ENCODE measurements at regions not wholly inside any gene's neighbourhood (a gene's known extent, or its start where the extent isn't known, plus 50 kb on each side); places are given as distances from the start of the nearest gene placed in this dataset.
A peak's percentile ranks its signal among the peaks of the same experiment; 100 is the strongest.
"Not testable (repeated sequence)": the region's sequence is repeated elsewhere in the genome, so short reads cannot be mapped to it uniquely, and the experiment has no call there.

DNA sequence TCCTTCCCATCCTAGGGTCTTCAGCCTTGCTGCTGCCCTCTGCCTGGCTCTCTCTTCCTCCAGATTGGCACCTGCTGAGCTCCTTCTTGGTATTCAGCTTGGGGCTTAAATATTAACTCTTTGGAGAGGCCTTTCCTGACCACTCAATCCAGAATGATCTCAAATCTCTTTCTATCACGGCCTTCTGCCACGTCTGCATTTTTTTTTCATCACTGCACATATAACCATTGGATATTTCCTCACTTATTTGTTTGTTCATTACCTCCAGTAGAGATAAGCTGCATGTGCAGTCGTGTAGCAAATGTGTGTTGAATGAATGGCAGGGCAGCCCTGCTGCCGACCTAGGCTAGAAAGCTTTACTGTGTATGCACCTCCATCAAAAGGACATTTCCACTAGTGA lies 51.6 kb upstream of the MPP7 start:
- no peak for DNase-seq

- DNase-seq, result no peak
Observed at GRCh38 chr10:28355376-28355775, 52.5 kb upstream of the MPP7 start.

- no peak for DNase-seq
Observed at GRCh38 chr10:28359334-28359733, 56.5 kb upstream of the MPP7 start.

- no peak for DNase-seq
Observed at GRCh38 chr10:28360175-28360574, 57.3 kb upstream of the MPP7 start.

DNA sequence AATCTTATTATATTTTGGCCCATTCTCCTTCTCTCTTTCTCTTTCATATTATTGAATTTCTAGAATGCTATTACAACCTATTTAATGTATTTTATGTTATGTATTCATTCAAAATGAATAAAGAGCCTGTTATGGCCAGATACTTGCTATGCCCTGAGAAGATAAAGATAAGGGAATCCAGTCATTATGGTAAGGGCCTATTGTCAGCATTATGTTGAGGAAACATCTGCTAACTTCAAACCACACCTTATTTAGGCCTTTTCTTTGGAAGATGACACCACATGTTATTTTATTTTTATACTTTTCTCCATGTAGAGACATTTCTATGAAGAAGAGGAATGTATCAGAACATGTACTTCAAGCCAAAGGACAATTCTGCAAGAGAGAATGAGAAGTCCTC lies 60.5 kb upstream of the MPP7 start:
- DNase-seq, result no peak

GRCh38 chr10:28365840-28366239 lies 63.0 kb upstream of the MPP7 start:
- no peak for DNase-seq

DNA sequence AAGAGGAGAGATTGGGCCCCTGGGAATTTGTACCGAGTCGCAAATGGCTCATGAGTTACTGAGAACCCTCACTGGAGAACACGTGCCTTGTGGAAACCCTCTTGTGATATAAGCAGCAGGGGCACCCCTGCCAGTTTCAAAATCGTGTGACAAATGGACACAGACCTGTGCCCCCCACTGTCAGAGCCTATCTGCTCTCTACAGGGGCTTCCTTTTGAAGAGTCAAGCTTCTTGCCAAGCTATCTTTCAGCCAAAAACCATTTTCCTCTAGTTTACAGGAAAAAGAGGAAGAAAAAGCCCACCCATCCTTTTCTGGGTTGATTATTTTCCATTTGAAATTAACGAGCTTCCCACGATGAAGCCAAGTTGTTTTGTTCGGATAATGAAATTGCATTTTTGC lies 64.1 kb upstream of the MPP7 start:
- DNase-seq, result no peak

DNA sequence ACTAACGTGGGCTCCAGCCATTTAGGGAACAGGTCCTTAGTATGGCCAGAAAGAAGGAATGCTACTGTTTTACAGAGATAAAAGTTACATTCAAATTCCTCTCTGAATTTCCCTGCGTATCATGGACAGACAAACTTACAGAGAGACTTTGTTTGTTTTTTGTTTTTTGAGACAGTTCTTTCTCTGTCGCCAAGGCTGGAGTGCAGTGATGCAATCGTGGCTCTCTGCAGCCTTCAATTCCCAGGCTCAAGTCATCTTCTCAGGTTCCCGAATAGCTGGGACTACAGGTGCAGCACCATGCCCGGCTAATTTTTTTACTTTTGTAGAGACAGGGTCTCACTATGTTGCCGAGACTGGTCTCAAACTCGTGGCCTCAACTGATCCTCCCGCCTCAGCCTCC lies 64.5 kb upstream of the MPP7 start:
- DNase-seq, result no peak

DNA sequence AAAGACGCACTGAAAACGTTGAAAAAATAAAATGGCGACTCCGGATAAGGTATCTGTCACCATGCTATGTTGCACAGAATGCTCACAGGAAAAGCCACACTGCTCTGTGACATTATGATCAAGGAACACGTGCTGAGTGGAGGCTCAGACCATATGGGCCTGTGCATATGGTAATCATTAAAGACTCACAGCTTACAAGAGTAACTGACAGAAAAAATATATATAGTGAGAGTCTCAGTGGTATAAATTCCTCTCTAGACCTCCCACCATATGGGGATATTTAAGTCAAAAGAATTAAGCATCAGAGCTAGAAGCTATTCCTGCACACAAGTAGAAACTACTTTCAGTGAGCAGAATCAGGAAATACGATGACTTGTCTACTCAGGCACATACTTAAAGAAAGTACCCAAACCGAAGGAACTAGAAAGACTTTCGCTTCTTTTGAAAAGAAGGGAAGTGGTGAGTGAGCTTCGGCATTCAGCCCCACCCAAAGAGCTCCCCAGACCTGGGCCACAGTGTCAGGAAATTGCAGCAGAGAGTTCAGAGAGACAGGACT lies 65.1 kb upstream of the MPP7 start:
- DNase-seq, result peak; percentile 79

GRCh38 chr10:28370107-28370835 lies 67.4 kb upstream of the MPP7 start:
- no peak for DNase-seq

- DNase-seq, result not testable (repeated sequence)
Observed at GRCh38 chr10:28371638-28372037, 68.8 kb upstream of the MPP7 start.

DNA sequence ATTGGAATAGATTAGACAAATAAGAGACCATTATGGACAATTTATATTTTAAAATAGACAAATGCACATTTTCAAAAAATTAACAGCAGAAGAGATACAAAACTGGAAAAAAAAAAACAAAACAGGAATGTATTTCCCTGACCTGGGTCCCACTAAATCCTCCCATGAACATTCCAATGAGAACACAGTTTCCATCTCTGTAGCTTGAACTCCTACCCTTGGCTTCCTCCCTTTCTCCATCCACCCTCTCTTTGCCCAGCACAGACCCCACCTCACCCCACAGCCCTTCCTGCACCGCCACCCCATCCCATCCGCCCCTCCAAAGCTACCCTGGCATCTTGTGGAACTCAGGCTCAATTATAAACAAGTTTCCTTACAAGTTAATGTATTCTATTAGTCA lies 71.2 kb upstream of the MPP7 start:
- DNase-seq, result no peak

GRCh38 chr10:28375399-28376354 lies 72.8 kb upstream of the MPP7 start:
- no peak for DNase-seq

- no peak for DNase-seq
Observed at GRCh38 chr10:28378986-28379585, 76.2 kb upstream of the MPP7 start.

GRCh38 chr10:28381466-28381865 lies 78.6 kb upstream of the MPP7 start:
- no peak for DNase-seq

- peak; percentile 92 for DNase-seq
Observed at GRCh38 chr10:28381903-28382347, 79.1 kb upstream of the MPP7 start.

DNA sequence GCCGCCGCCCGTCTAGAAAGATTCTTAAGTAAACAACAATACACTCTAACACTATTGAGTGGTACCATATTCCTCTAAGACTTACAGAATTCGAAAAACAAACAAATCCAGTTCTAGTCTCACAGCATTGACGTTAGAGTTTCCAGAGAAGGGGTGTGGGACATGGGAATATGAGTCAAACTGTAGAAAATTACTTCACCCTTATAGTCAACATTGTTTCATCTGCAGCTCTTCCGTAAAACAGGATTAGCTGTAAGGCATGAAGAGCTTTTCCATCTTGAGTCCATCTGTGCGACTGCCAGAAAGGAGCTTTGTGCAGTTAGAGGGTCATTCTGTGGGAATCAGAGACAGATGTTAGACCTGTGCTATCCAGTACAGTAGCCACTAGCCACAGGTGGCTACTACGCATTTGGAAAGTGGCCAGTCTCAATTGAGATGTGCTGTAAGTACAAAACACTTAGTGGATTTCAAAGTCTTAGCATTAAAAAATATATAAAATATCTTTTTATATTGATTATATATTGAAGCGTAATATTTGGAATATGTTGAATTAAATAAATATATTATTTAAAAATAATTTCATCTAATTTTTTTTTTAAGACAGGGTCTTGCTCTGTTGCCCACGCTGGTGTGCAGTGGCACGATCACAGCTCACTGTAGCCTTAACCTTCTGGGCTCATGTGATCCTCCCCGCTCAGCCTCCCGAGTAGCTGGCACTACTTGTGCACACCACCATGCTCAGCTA lies 79.8 kb upstream of the MPP7 start:
- DNase-seq, result no peak

DNA sequence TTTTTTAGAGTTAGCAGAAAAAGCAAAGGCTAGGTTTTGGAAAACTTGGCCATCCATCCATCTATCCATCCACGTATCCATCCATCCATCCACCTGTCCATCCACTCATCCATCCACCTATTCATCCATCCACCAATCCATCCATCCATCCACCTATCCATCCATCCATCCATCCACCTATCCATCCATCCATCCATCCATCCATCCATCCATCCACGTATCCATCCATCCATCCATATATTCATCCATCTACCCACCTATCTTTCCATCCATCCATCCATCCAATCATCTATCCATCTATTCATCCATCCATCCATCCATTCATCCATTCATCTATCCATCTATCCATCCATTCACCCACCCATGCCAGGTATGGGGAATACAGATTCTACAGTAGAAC lies 81.7 kb upstream of the MPP7 start:
- DNase-seq, result no peak

- DNase-seq, result no peak
Observed at GRCh38 chr10:28385748-28386502, 83.1 kb upstream of the MPP7 start.

GRCh38 chr10:28386503-28386868 lies 83.6 kb upstream of the MPP7 start:
- no peak for DNase-seq

GRCh38 chr10:28387140-28387539 lies 84.3 kb upstream of the MPP7 start:
- no peak for DNase-seq

DNA sequence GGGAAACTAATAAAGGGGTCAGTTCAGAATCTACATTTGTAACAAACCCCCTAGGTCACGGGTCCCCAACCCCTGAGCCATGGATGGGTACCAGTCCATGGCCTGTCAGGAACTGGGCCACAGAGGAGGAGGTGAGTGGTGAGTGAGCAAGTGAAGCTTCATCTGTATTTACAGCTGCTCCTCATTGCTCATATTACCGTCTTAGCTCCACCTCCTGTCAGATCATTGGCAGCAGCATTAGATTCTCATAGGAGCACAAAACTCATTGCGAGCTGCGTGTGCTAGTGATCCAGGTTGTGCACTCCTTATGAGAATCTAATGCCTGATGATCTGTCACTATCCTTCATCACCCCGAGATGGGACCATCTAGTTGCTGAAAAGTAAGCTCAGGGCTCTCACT lies 88.4 kb upstream of the MPP7 start:
- DNase-seq, result no peak

Data from activated effector memory CD4-positive, alpha-beta T cell treated with anti-CD3 and anti-CD28 coated beads, Interleukin-2, amount 50 U/mL, for 16 hours (primary cell).